ENCODE measurements at regions not wholly inside any gene's neighbourhood (a gene's known extent, or its start where the extent isn't known, plus 50 kb on each side); places are given as distances from the start of the nearest gene placed in this dataset.

DNA sequence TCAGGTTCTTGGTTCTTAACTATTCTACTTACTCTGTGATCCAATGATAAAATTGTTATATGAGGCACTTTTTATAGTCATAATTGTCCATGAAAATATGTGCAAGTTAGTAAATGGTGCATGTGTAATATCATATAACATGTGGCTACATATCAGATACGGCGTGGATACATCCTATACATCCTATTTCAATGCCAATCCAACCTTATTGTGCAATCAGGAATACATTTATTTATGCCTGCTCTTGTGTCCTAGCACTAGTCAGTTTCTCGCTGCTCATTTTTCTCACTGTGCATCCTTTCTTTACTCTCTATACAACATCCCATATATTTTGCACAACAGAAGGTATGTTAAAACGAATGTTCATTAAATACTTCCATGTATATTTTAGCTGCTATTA, 1141.1 kb downstream of the FAT4 start:
- DNase-seq (ENCODE audit: low read depth), result no peak
- TF ChIP-seq, protein P1, sequence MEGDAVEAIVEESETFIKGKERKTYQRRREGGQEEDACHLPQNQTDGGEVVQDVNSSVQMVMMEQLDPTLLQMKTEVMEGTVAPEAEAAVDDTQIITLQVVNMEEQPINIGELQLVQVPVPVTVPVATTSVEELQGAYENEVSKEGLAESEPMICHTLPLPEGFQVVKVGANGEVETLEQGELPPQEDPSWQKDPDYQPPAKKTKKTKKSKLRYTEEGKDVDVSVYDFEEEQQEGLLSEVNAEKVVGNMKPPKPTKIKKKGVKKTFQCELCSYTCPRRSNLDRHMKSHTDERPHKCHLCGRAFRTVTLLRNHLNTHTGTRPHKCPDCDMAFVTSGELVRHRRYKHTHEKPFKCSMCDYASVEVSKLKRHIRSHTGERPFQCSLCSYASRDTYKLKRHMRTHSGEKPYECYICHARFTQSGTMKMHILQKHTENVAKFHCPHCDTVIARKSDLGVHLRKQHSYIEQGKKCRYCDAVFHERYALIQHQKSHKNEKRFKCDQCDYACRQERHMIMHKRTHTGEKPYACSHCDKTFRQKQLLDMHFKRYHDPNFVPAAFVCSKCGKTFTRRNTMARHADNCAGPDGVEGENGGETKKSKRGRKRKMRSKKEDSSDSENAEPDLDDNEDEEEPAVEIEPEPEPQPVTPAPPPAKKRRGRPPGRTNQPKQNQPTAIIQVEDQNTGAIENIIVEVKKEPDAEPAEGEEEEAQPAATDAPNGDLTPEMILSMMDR (conservative IDR thresholded peaks at IDR 0.05; ENCODE audit: low read depth, low read length), result no peak
- no peak overlapping the region for H3K4me3 ChIP-seq (ENCODE audit: low read depth, low read length)

DNA sequence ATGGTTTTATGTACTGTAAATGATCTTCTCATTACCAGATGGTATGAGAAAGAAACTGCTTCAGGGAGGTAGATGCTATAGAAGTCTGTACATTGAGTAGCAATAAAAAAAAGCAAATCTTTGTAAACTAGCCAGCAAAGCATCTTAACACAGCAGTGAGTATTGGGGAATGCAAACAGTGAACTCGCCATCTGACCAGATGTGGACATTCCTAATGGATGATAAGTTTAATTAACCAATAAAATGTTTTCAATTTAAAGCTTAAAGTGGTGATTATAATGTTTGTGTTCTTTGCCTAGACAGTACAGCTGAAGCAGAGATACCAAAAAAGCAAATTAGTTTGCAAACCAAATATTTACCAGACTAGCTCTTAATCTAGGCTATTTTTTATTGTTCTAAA, 1144.2 kb downstream of the FAT4 start:
- TF ChIP-seq, protein P1 (conservative IDR thresholded peaks at IDR 0.05; ENCODE audit: low read depth, low read length), result no peak
- DNase-seq (ENCODE audit: low read depth), result no peak
- H3K4me3 ChIP-seq (ENCODE audit: low read depth, low read length), result no peak overlapping the region

DNA sequence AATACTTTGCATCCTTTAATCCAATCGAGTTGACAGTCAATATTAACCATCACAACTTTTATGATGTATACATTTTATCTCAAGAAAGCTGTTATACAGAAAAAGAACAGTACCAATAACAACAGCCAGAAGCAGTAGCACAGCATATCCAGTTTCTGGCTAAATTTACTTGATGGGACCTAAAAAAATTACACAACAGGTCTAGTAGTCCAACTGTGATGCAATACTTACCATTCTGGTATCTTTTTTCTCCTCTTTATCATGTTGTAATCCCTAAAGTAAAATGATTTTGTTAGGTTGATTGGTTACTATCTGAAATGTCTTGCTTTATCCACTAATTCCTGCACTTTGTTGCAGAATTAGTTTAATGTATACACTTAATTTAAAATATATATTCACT, 1150.6 kb downstream of the FAT4 start:
- DNase-seq (ENCODE audit: low read depth), result no peak
- TF ChIP-seq, protein P1 (conservative IDR thresholded peaks at IDR 0.05; ENCODE audit: low read depth, low read length), result no peak
- no peak overlapping the region for H3K4me3 ChIP-seq (ENCODE audit: low read depth, low read length)

DNA sequence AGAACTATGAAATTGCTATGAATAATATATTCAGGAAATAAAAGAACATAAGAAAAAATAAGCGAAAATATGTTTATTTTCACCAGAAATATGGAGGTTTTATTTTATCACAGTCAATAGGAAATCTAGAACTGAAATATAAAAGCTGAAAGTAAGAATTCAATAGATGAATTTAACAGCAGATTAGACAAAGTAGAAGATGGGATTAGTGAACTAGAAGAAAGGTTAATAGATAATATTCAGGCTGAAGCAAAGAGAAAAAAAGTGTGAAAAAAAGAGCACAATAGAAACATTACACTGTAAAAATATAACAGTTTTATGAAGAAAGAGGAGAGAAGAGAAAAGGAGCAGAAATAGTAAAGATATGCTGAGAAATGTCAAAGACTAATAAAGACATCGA, 1152.1 kb downstream of the FAT4 start:
- H3K4me3 ChIP-seq (ENCODE audit: low read depth, low read length), result no peak overlapping the region
- DNase-seq (ENCODE audit: low read depth), result no peak
- TF ChIP-seq, protein P1 (conservative IDR thresholded peaks at IDR 0.05; ENCODE audit: low read depth, low read length), result no peak

DNA sequence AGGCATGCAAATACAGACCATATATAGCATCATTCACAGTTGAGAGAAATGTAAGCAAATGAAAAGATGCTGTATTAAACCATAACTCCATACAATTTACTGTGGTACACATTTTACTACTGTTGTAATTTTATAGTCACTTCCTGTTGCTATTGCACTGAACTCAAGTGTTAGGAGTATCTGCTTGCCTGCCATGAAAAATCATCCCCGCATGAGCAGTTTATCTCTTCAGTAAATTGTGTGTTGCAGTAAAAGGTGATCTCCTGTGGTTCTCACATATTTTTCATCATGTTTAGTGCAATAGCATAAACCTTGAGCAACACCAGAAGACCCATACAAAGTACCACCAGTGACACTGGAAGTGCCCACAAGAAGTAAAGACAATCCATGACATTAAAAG, 1153.4 kb downstream of the FAT4 start:
- TF ChIP-seq, protein P1 (conservative IDR thresholded peaks at IDR 0.05; ENCODE audit: low read depth, low read length), result no peak
- H3K4me3 ChIP-seq (ENCODE audit: low read depth, low read length), result no peak overlapping the region
- DNase-seq (ENCODE audit: low read depth), result no peak

DNA sequence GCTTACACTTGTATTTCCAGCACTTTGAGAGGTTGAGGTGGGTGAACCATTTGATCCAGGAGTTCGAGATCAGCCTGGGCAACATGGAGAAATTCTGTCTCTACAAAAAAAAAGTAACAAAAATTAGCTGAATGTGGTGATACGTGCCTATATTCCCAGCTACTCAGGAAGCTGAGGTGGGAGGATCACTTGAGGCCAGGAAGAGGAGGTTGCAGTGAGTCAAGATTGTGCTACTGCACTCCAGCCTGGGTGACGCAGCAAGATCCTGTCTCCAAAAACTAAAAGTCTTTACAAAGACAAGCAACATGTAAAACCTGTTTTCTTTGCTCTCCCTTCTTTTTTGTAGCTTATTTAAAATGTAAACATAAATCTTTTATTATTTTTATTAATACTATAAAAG, 1156.1 kb downstream of the FAT4 start:
- no peak for DNase-seq (ENCODE audit: low read depth)
- no peak overlapping the region for H3K4me3 ChIP-seq (ENCODE audit: low read depth, low read length)
- TF ChIP-seq, protein P1 (conservative IDR thresholded peaks at IDR 0.05; ENCODE audit: low read depth, low read length), result no peak

DNA sequence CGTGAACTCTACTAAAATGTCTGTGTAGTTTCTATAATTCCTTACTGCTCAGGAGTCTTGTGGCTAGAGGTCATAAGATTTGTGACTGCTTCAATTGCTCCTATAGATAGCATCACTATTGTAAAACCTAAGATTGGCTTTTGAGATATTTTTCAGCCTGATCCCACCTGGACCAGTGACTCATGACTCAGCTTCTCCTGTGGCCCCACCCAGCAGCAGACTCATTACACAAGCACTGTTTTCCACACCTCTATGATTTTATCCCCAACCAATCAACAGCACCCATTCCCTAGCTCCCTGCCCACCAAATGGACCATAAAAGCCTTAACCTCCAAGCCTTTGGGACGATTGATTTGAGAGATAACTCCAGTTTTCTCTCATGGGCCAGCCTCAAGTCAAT, 1157.0 kb upstream of the INTU start:
- TF ChIP-seq, protein P1 (conservative IDR thresholded peaks at IDR 0.05; ENCODE audit: low read depth, low read length), result no peak
- no peak overlapping the region for H3K4me3 ChIP-seq (ENCODE audit: low read depth, low read length)
- DNase-seq (ENCODE audit: low read depth), result no peak
